ENCODE measurements at regions not wholly inside any gene's neighbourhood (a gene's known extent, or its start where the extent isn't known, plus 50 kb on each side); places are given as distances from the start of the nearest gene placed in this dataset.

- peak overlapping the region; percentile 70 for H3K4me3 ChIP-seq (ENCODE audit: low read depth, low read length)
- TF ChIP-seq CTCF (IDR thresholded peaks at IDR 0.05; ENCODE audit: low read depth, low read length) (no peak), MAX (IDR thresholded peaks at IDR 0.05; ENCODE audit: low read depth, low read length) (peak; percentile 35; the same call in 1 of the 2 replicates), POLR2A (IDR thresholded peaks at IDR 0.05; ENCODE audit: extremely low read depth, insufficient read length) (peak; percentile 84), MYC (IDR thresholded peaks at IDR 0.05; ENCODE audit: low read depth, low read length) (peak; percentile 67)
- no peak for DNase-seq (ENCODE audit: low read depth)
Observed at GRCh38 chr6:26157251-26158075, 70.2 kb downstream of the HFE start.

GRCh38 chr6:26158076-26158580 is 70.9 kb downstream of the HFE start:
- H3K4me3 ChIP-seq (ENCODE audit: low read depth, low read length) = peak overlapping the region; percentile 70
- peak; percentile 98 for DNase-seq (ENCODE audit: low read depth)

GRCh38 chr6:26158581-26159356 is 71.5 kb downstream of the HFE start:
- peak overlapping the region; percentile 70 for H3K4me3 ChIP-seq (ENCODE audit: low read depth, low read length)
- DNase-seq (ENCODE audit: low read depth) = peak; percentile 91
- TF ChIP-seq CTCF (IDR thresholded peaks at IDR 0.05; ENCODE audit: low read depth, low read length) = no peak
- peak; percentile 58 for TF ChIP-seq MYC (IDR thresholded peaks at IDR 0.05; ENCODE audit: low read depth, low read length)
- peak; percentile 41; the same call in 1 of the 2 replicates for TF ChIP-seq MAX (IDR thresholded peaks at IDR 0.05; ENCODE audit: low read depth, low read length)
- TF ChIP-seq POLR2A (IDR thresholded peaks at IDR 0.05; ENCODE audit: extremely low read depth, insufficient read length) = peak; percentile 42

More at GRCh38 chr6:26158076-26158580, 70.9 kb downstream of the HFE start:
- TF ChIP-seq MYC (IDR thresholded peaks at IDR 0.05; ENCODE audit: low read depth, low read length) (0 out of 2 replicates have a peak, but pooled peaks have one; percentile 6), MAX (IDR thresholded peaks at IDR 0.05; ENCODE audit: low read depth, low read length) (no peak), CTCF (IDR thresholded peaks at IDR 0.05; ENCODE audit: low read depth, low read length) (no peak), POLR2A (IDR thresholded peaks at IDR 0.05; ENCODE audit: extremely low read depth, insufficient read length) (peak; percentile 67)

GRCh38 chr6:26159357-26160273 is 72.4 kb downstream of the HFE start:
- peak; percentile 41 for DNase-seq (ENCODE audit: low read depth)

More at GRCh38 chr6:26159357-26160273, 72.4 kb downstream of the HFE start:
- H3K4me3 ChIP-seq (ENCODE audit: low read depth, low read length) = peak overlapping the region; percentile 70
- TF ChIP-seq POLR2A (IDR thresholded peaks at IDR 0.05; ENCODE audit: extremely low read depth, insufficient read length) (no peak), MYC (IDR thresholded peaks at IDR 0.05; ENCODE audit: low read depth, low read length) (no peak), CTCF (IDR thresholded peaks at IDR 0.05; ENCODE audit: low read depth, low read length) (no peak), MAX (IDR thresholded peaks at IDR 0.05; ENCODE audit: low read depth, low read length) (no peak)
